Endodermal cell (in vitro differentiated cells): ENCODE measurements at regions not wholly inside any gene's neighbourhood (a gene's known extent, or its start where the extent isn't known, plus 50 kb on each side); places are given as distances from the start of the nearest gene placed in this dataset.

ENCODE experiments used
- DNase-seq: peaks from one replicate; pipeline ENCODE4 v3.0.0-alpha.2; 2017
- H3K27ac ChIP-seq: 2 replicates; pipeline ENCODE4 v1.5.1; 2013; ENCODE audit warnings: mild to moderate bottlenecking, low read depth, low read length, moderate library complexity
- H3K27me3 ChIP-seq: 2 replicates; pipeline ENCODE4 v1.6.1; 2013; ENCODE audit warnings: mild to moderate bottlenecking, low read length, moderate library complexity; ENCODE audit not compliant: insufficient read depth, control insufficient read depth, poor library complexity, severe bottlenecking
- H3K36me3 ChIP-seq: 2 replicates; pipeline ENCODE4 v1.7.0; 2013; ENCODE audit warnings: mild to moderate bottlenecking, low read length, moderate library complexity; ENCODE audit not compliant: control insufficient read depth, insufficient read depth
- H3K4me1 ChIP-seq: one replicate; pipeline ENCODE4 v1.7.0; 2013; ENCODE audit warnings: low read length; ENCODE audit not compliant: control insufficient read depth, insufficient read depth
- H3K4me3 ChIP-seq: 2 replicates; pipeline ENCODE4 v1.5.1; 2013; ENCODE audit warnings: mild to moderate bottlenecking, low read length, moderate library complexity
- H3K9ac ChIP-seq: 2 replicates; pipeline ENCODE4 v1.6.1; 2013; ENCODE audit warnings: mild to moderate bottlenecking, low read length, moderate library complexity; ENCODE audit not compliant: poor library complexity, severe bottlenecking; ENCODE audit errors: extremely low read depth
- H3K9me3 ChIP-seq: 2 replicates; pipeline ENCODE4 v1.6.1; 2013; ENCODE audit warnings: mild to moderate bottlenecking, low read length, moderate library complexity; ENCODE audit not compliant: control insufficient read depth
- H3K27ac Mint-ChIP-seq: 2 replicates; pipeline ENCODE4 v1.8.0; 2020; ENCODE audit warnings: mixed read lengths
- H3K27me3 Mint-ChIP-seq: 2 replicates; pipeline ENCODE4 v1.8.0; 2021; ENCODE audit warnings: mild to moderate bottlenecking, mixed read lengths; ENCODE audit not compliant: insufficient read depth
- H3K36me3 Mint-ChIP-seq: 2 replicates; pipeline ENCODE4 v1.8.0; 2020; ENCODE audit warnings: low read depth, mixed read lengths
- H3K4me1 Mint-ChIP-seq: 2 replicates; pipeline ENCODE4 v1.8.0; 2020; ENCODE audit warnings: mixed read lengths
- H3K4me3 Mint-ChIP-seq: 2 replicates; pipeline ENCODE4 v1.8.0; 2020; ENCODE audit warnings: mild to moderate bottlenecking, moderate library complexity, mixed read lengths
- H3K9me3 Mint-ChIP-seq: 2 replicates; pipeline ENCODE4 v1.8.0; 2020; ENCODE audit warnings: mild to moderate bottlenecking, mixed read lengths
- WGBS, 2 experiments: methylation state at CpG; one replicate each; pipeline versions ENCODE4 v1.1.5 to v1.1.7; 2013; ENCODE audit warnings: missing lambda C conversion rate in 2 of 2, mixed read lengths in 1 of 2; ENCODE audit not compliant: insufficient coverage in 1 of 2, insufficient read length in 1 of 2; 5-methylcytosine and 5-hydroxymethylcytosine counted together
- TF ChIP-seq, protein P1 (sequence below): fragments of 200-600 bp; sonication (generic); conservative IDR thresholded peaks from 2 replicates; pipeline ENCODE4 v1.5.0; 2021; ENCODE audit warnings: antibody characterized with exemption, mild to moderate bottlenecking

DNA sequence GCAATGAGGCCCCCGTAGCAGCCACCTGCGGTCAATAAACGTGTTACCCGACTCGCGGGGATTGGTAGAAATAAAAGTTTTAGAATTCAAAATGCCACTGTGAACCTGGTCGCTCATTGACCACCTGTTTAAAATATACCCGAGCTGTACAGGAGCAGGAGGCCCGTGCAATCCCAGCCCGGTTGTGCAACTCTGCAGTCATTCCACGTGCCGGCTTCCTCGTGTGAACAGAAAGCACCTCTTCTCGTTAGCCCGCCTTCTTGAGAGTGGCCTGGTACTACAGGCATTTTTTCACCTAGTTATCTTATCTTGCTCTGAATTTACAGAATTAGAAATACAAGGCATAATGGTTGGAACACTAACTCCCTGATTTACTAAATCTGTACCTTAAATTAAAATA lies 660.7 kb downstream of the GALR1 start:
- DNase-seq: no peak
- H3K4me3 ChIP-seq: no peak overlapping the region
- no peak overlapping the region for H3K9ac ChIP-seq
- WGBS, 2 experiments: 95 to 97% methylated on average over 15 of the region's 15 CpGs
- Mint-ChIP-seq H3K27me3 (peaks cover 2% of the 10 kb centered on the region), H3K36me3 (no peaks in the 10 kb centered on the region), H3K9me3 (no peaks in the 10 kb centered on the region), H3K4me3 (no peak overlapping the region), H3K4me1 (peaks cover 7% of the 10 kb centered on the region), H3K27ac (no peak overlapping the region)
- H3K27me3 ChIP-seq: no peaks in the 10 kb centered on the region
- no peaks in the 10 kb centered on the region for H3K4me1 ChIP-seq
- no peak overlapping the region for H3K27ac ChIP-seq
- no peaks in the 10 kb centered on the region for H3K36me3 ChIP-seq
- H3K9me3 ChIP-seq: no peaks in the 10 kb centered on the region
- TF ChIP-seq, protein P1, sequence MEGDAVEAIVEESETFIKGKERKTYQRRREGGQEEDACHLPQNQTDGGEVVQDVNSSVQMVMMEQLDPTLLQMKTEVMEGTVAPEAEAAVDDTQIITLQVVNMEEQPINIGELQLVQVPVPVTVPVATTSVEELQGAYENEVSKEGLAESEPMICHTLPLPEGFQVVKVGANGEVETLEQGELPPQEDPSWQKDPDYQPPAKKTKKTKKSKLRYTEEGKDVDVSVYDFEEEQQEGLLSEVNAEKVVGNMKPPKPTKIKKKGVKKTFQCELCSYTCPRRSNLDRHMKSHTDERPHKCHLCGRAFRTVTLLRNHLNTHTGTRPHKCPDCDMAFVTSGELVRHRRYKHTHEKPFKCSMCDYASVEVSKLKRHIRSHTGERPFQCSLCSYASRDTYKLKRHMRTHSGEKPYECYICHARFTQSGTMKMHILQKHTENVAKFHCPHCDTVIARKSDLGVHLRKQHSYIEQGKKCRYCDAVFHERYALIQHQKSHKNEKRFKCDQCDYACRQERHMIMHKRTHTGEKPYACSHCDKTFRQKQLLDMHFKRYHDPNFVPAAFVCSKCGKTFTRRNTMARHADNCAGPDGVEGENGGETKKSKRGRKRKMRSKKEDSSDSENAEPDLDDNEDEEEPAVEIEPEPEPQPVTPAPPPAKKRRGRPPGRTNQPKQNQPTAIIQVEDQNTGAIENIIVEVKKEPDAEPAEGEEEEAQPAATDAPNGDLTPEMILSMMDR: no peak

DNA sequence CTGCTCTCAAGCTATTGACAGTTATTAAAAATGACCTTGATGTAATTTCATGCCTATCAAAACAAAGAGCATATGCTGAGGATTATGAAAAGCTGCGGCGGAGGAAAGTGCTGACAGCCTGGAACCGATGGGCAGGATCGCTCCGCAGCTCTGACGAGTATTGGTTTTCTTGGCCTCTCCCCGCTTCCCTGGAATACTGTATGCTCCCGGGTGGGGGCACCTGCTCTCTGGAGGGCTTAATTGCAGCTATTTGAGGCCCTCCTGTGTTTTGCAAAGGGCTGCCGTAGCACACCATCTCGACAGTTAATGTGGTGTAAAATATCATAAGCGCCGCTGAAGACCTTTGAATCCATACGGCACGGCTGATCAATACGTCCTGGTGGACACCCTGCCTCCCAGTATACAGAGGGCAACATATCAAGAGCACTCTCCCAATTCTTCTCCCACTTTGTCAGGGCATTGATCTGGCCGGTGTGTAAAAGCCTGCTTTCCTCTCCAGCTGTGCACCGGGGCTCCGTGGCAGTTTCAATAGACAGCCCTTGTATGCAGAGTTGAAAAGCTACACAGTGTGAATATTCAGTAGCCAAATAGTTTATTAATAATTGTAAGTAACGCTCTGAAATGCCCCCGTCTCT lies 662.4 kb downstream of the GALR1 start:
- Histone ChIP-seq H3K4me1 (no peaks in the 10 kb centered on the region), H3K9ac (no peak overlapping the region), H3K4me3 (no peak overlapping the region), H3K27me3 (no peaks in the 10 kb centered on the region), H3K36me3 (no peaks in the 10 kb centered on the region), H3K27ac (no peak overlapping the region), H3K9me3 (no peaks in the 10 kb centered on the region)
- DNase-seq: no peak
- Mint-ChIP-seq H3K36me3 (no peaks in the 10 kb centered on the region), H3K4me3 (no peak overlapping the region), H3K27me3 (peaks cover 2% of the 10 kb centered on the region), H3K4me1 (no peaks in the 10 kb centered on the region), H3K27ac (no peak overlapping the region), H3K9me3 (no peaks in the 10 kb centered on the region)
- 88 to 90% methylated on average over 15 to 20 of the region's 20 CpGs for WGBS, 2 experiments
- TF ChIP-seq, protein P1: no peak

DNA sequence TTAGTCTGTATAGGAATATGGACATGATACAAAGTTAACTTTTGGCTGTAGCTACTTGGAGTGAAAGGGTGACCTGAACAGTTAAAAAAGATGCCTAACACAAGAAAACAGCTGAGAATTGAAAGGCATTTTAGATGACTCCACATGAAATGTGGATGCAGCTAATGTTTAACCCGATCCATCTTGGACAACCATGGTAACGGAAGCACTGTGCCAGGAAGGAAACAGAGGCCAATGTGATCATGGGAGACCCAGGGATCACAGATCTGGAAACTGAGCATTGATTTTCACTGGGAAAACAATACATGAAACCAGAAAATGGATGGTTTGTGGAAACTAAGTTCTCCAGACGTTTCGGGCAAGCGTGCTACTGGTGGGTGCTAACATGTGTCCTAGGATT lies 669.1 kb downstream of the GALR1 start:
- no peak overlapping the region for H3K4me3 ChIP-seq
- Mint-ChIP-seq H3K27ac (no peak overlapping the region), H3K9me3 (no peaks in the 10 kb centered on the region)

More for the DNA sequence above, 669.1 kb downstream of the GALR1 start:
- H3K9me3 ChIP-seq: no peaks in the 10 kb centered on the region
- H3K27me3 ChIP-seq: no peaks in the 10 kb centered on the region
- H3K4me1 ChIP-seq: no peaks in the 10 kb centered on the region
- Mint-ChIP-seq H3K27me3 (no peaks in the 10 kb centered on the region), H3K4me3 (no peak overlapping the region), H3K4me1 (no peaks in the 10 kb centered on the region), H3K36me3 (no peaks in the 10 kb centered on the region)
- no peak for DNase-seq
- 95 to 99% methylated on average over 5 of the region's 5 CpGs for WGBS, 2 experiments
- TF ChIP-seq, protein P1: no peak
- H3K27ac ChIP-seq: no peak overlapping the region
- H3K36me3 ChIP-seq: no peaks in the 10 kb centered on the region
- no peak overlapping the region for H3K9ac ChIP-seq
